K562 (cell line): ENCODE measurements at regions not wholly inside any gene's neighbourhood (a gene's known extent, or its start where the extent isn't known, plus 50 kb on each side); places are given as distances from the start of the nearest gene placed in this dataset.

ENCODE experiments used
- ATAC-seq: fragments of 200-7000 bp; cut with Tn5 transposase; 3 replicates; pipeline ENCODE4 v1.9.1; 2020; ENCODE audit warnings: moderate library complexity
- BruUV-seq: library from RNA; stranded (reverse); fragments of 400-500 nt; replicated peaks from 2 replicates; lab custom pipeline; 2021; lab: Mats Ljungman, UMichigan
- CTCF ChIA-PET: fragments of 300-600 bp; formaldehyde crosslinking; extraction: SDS; loops from one replicate; lab custom pipeline; 2021; ENCODE audit warnings: low intra/inter-chr PET ratio; lab: Yijun Ruan, JAX
- POLR2A ChIA-PET: fragments of 300-600, 350-650 bp; sonication (Branson Sonifier 250); formaldehyde crosslinking; extraction: SDS; loops from one replicate; lab custom pipeline; 2021; ENCODE audit warnings: antibody characterized with exemption, inconsistent platforms; lab: Yijun Ruan, JAX
- DNase-seq, 4 experiments: peaks; one replicate each; pipeline versions ENCODE4 v3.0.0 to v3.0.0-alpha.2; 2011 to 2018; ENCODE audit warnings: low spot score in 3 of 4, mixed read lengths in 3 of 4; ENCODE audit errors: extremely low read depth in 1 of 4
- FAIRE-seq: peaks from 2 replicates; lab custom pipeline; 2011; peaks lifted over from hg19 to GRCh38; lab: Jason Lieb, UNC
- H2AFZ ChIP-seq: 2 replicates; pipeline ENCODE4 v1.6.0; 2011; ENCODE audit warnings: low read depth, low read length, control low read depth, inconsistent platforms
- H3K27ac ChIP-seq: fragments of 200-600 bp; 3 replicates; pipeline ENCODE4 v1.8.0; 2011; ENCODE audit warnings: low read depth, mild to moderate bottlenecking, control low read depth, inconsistent platforms, low read length, moderate library complexity, mixed read lengths; ENCODE audit errors: extremely low read depth
- H3K27me3 ChIP-seq, 2 experiments: fragments of 300-600 bp in 1 of 2; 2 replicates in 1 of 2; 3 replicates in 1 of 2; pipeline versions ENCODE4 v1.6.0 to v1.8.0; 2011; ENCODE audit warnings: inconsistent platforms in 2 of 2, low read length in 2 of 2, mild to moderate bottlenecking in 1 of 2, mixed read lengths in 1 of 2, moderate library complexity in 1 of 2; ENCODE audit not compliant: control insufficient read depth in 2 of 2, insufficient read depth in 2 of 2
- H3K36me3 ChIP-seq: fragments of 300-600 bp; 3 replicates; pipeline ENCODE4 v1.8.0; 2011; ENCODE audit warnings: mild to moderate bottlenecking, low read length, inconsistent platforms; ENCODE audit not compliant: control insufficient read depth, insufficient read depth
- H3K4me1 ChIP-seq, 2 experiments: fragments of 200-600 bp in 1 of 2; replicated peaks in 1 of 2; 2 replicates in 1 of 2; 3 replicates in 1 of 2; pipeline versions ENCODE4 v1.5.1 to v1.8.0; 2011; ENCODE audit warnings: inconsistent platforms in 2 of 2, low read length in 2 of 2, mild to moderate bottlenecking in 1 of 2, mixed read lengths in 1 of 2, moderate library complexity in 1 of 2; ENCODE audit not compliant: control insufficient read depth in 2 of 2, insufficient read depth in 2 of 2
- H3K4me2 ChIP-seq: 2 replicates; pipeline ENCODE4 v1.6.1; 2011; ENCODE audit warnings: low read length, control low read depth, inconsistent platforms, mixed read lengths; ENCODE audit not compliant: insufficient read depth
- H3K4me3 ChIP-seq: fragments of 200-600 bp; sonication (generic), shearing (Covaris generic); 2 replicates; pipeline ENCODE4 v1.5.1; 2016; ENCODE audit warnings: control low read depth, inconsistent platforms
- H3K79me2 ChIP-seq: fragments of 200-600 bp; 3 replicates; pipeline ENCODE4 v1.8.0; 2011; ENCODE audit warnings: low read length, inconsistent platforms; ENCODE audit not compliant: control insufficient read depth, insufficient read depth
- H3K9ac ChIP-seq, 2 experiments: 2 replicates each; pipeline versions ENCODE4 v1.6.0 to v1.6.1; 2011; ENCODE audit warnings: low read depth in 2 of 2, low read length in 2 of 2, control low read depth in 1 of 2, inconsistent platforms in 1 of 2, mild to moderate bottlenecking in 1 of 2, mixed read lengths in 1 of 2; ENCODE audit not compliant: insufficient read depth in 1 of 2
- H3K9me1 ChIP-seq: one replicate; pipeline ENCODE4 v1.6.0; 2011; ENCODE audit warnings: inconsistent platforms, mild to moderate bottlenecking, low read length, moderate library complexity; ENCODE audit not compliant: control insufficient read depth, insufficient read depth
- H3K9me3 ChIP-seq: replicated peaks from 2 replicates; pipeline ENCODE4 v1.5.1; 2011; ENCODE audit warnings: low read depth, low read length, inconsistent platforms; ENCODE audit not compliant: control insufficient read depth, insufficient read depth
- H4K20me1 ChIP-seq: replicated peaks from 2 replicates; pipeline ENCODE4 v1.6.1; 2011; ENCODE audit warnings: low read length, inconsistent platforms, mixed read lengths; ENCODE audit not compliant: control insufficient read depth, insufficient read depth
- CREM ChIP-seq: IDR thresholded peaks from 2 replicates; pipeline ENCODE4 v1.6.1; 2014; ENCODE audit warnings: antibody characterized with exemption, low read depth
- EP400 ChIP-seq: fragments of 450-650 bp; IDR thresholded peaks from 2 replicates; pipeline ENCODE4 v1.6.1; 2017; ENCODE audit warnings: antibody characterized with exemption, mild to moderate bottlenecking, moderate library complexity
- FOXJ3 ChIP-seq: sonication (generic); formaldehyde crosslinking; IDR thresholded peaks from 2 replicates; pipeline ENCODE4 v1.4.0; 2020; ENCODE audit warnings: mild to moderate bottlenecking, missing genetic modification reagents
- GATAD2A ChIP-seq: fragments of 450-650 bp; IDR thresholded peaks from 2 replicates; pipeline ENCODE4 v1.6.1; 2017
- HNRNPK ChIP-seq: fragments of 200-400 bp; formaldehyde crosslinking; IDR thresholded peaks from one replicate; pipeline ENCODE4 v1.6.1; 2018; ENCODE audit warnings: mild to moderate bottlenecking, low read depth, low read length; ENCODE audit not compliant: poor library complexity, severe bottlenecking
- KLF16 ChIP-seq: IDR thresholded peaks from 2 replicates; pipeline ENCODE4 v1.6.1; 2016; ENCODE audit warnings: antibody characterized with exemption
- MXI1 ChIP-seq: IDR thresholded peaks from 2 replicates; pipeline ENCODE4 v1.6.1; 2011; ENCODE audit warnings: low read depth, mild to moderate bottlenecking, improper control_type of control experiment, low read length
- MYBL2 ChIP-seq, 2 experiments: fragments of 450-650 bp in 1 of 2; sonication (generic) in 1 of 2; formaldehyde crosslinking in 1 of 2; IDR thresholded peaks; 2 replicates each; pipeline versions ENCODE4 v1.6.1 to v1.8.1; 2017 to 2022; ENCODE audit warnings: borderline replicate concordance in 1 of 2, inconsistent platforms in 1 of 2, low read depth in 1 of 2, mild to moderate bottlenecking in 1 of 2, missing genetic modification reagents in 1 of 2, moderate library complexity in 1 of 2
- NONO ChIP-seq, 2 experiments: fragments of 200-400 bp in 1 of 2; fragments of 450-650 bp in 1 of 2; formaldehyde crosslinking in 1 of 2; IDR thresholded peaks; 2 replicates each; pipeline ENCODE4 v1.6.1; 2017; ENCODE audit warnings: low read depth in 2 of 2, mild to moderate bottlenecking in 2 of 2, moderate library complexity in 2 of 2, low read length in 1 of 2
- SREBF1 ChIP-seq: fragments of 150-350 bp; IDR thresholded peaks from 2 replicates; pipeline ENCODE4 v1.6.1; 2014; ENCODE audit warnings: antibody characterized with exemption, low read depth, low read length, borderline replicate concordance
- TAL1 ChIP-seq: fragments of 450-650 bp; IDR thresholded peaks from 2 replicates; pipeline ENCODE4 v1.6.1; 2016; ENCODE audit warnings: mild to moderate bottlenecking
- ZNF316 ChIP-seq: fragments of 450-650 bp; IDR thresholded peaks from 2 replicates; pipeline ENCODE4 v1.6.1; 2016
- ZNF699 ChIP-seq: fragments of 250-450 bp; sonication (Bioruptor Pico); IDR thresholded peaks from 2 replicates; pipeline ENCODE4 v1.8.0; 2021; ENCODE audit warnings: mild to moderate bottlenecking, moderate library complexity; ENCODE audit not compliant: insufficient replicate concordance
- WGBS: fragments of 100-300 bp; shearing (Covaris generic); methylation state at CpG from one replicate; pipeline ENCODE4 v1.1.6; 2016; ENCODE audit warnings: low coverage, mixed read lengths; ENCODE audit not compliant: insufficient coverage; ENCODE audit errors: missing lambda C conversion rate; 5-methylcytosine and 5-hydroxymethylcytosine counted together
- in situ Hi-C: fragments of 300-500 bp; cut with MboI; formaldehyde crosslinking; loops from 4 replicates; pipeline ENCODE4 v1.15.0; 2018; ENCODE audit warnings: inconsistent platforms, mixed read lengths
- intact Hi-C: fragments of 100-400 bp; cut with micrococcal nuclease; formaldehyde crosslinking; loops from 2 replicates; pipeline ENCODE4 v1.14.2; 2022
- TF ChIP-seq, protein P1 (sequence below): fragments of 200-400 bp; formaldehyde crosslinking; IDR thresholded peaks from 2 replicates; pipeline ENCODE4 v1.6.1; 2017; ENCODE audit warnings: mild to moderate bottlenecking, low read depth, low read length, moderate library complexity
- TF ChIP-seq, protein P2 (sequence below), 3 experiments: fragments of 200-800 bp in 1 of 3; fragments of 250-450 bp in 1 of 3; fragments of 450-650 bp in 1 of 3; sonication (Bioruptor Pico) in 1 of 3; sonication (Bioruptor generic) in 1 of 3; formaldehyde crosslinking in 1 of 3; IDR thresholded peaks; 2 replicates each; pipeline versions ENCODE4 v1.6.1 to v1.8.0; 2016 to 2022; ENCODE audit warnings: mild to moderate bottlenecking in 2 of 3, missing genetic modification characterization in 2 of 3, missing compliant biosample characterization in 1 of 3, moderate library complexity in 1 of 3

DNA sequence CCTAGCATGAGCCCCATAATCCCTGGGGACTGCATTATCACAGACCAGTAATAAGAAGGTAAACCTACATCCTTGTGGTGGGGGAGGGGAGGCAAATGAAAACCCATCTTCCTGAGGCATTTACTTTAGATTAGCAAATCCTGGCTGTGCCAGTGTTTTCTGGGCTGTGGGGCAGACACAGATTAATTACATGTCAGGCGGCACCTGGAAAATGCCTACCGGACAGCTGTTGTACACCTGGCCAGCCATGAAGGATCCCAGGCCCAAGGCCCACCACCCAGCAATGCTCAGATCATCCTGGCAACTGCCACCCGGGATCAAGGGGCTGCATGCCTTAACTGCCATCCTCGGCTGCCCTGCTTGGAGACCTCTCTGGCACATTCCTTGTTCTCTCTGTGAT, 59.1 kb upstream of the RASA2 start:
- TF ChIP-seq KLF16 (no peak), TAL1 (no peak), CREM (no peak), EP400 (no peak), MXI1 (no peak), GATAD2A (no peak), MYBL2 (IDR thresholded peaks at IDR 0.05; ENCODE audit: low read depth) (no peak), MYBL2 (CRISPR knock-in tag; IDR thresholded peaks at IDR 0.05; ENCODE audit: borderline replicate concordance) (no peak), NONO (IDR thresholded peaks at IDR 0.05; ENCODE audit: low read depth in 2 of 2, low read length in 1 of 2) (no peak), ZNF699 (CRISPR knock-in tag) (no peak), ZNF316 (no peak), SREBF1 (no peak), HNRNPK (no peak), FOXJ3 (CRISPR knock-in tag) (no peak)
- TF ChIP-seq, protein P1, sequence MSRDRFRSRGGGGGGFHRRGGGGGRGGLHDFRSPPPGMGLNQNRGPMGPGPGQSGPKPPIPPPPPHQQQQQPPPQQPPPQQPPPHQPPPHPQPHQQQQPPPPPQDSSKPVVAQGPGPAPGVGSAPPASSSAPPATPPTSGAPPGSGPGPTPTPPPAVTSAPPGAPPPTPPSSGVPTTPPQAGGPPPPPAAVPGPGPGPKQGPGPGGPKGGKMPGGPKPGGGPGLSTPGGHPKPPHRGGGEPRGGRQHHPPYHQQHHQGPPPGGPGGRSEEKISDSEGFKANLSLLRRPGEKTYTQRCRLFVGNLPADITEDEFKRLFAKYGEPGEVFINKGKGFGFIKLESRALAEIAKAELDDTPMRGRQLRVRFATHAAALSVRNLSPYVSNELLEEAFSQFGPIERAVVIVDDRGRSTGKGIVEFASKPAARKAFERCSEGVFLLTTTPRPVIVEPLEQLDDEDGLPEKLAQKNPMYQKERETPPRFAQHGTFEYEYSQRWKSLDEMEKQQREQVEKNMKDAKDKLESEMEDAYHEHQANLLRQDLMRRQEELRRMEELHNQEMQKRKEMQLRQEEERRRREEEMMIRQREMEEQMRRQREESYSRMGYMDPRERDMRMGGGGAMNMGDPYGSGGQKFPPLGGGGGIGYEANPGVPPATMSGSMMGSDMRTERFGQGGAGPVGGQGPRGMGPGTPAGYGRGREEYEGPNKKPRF: no peak
- TF ChIP-seq, protein P2, sequence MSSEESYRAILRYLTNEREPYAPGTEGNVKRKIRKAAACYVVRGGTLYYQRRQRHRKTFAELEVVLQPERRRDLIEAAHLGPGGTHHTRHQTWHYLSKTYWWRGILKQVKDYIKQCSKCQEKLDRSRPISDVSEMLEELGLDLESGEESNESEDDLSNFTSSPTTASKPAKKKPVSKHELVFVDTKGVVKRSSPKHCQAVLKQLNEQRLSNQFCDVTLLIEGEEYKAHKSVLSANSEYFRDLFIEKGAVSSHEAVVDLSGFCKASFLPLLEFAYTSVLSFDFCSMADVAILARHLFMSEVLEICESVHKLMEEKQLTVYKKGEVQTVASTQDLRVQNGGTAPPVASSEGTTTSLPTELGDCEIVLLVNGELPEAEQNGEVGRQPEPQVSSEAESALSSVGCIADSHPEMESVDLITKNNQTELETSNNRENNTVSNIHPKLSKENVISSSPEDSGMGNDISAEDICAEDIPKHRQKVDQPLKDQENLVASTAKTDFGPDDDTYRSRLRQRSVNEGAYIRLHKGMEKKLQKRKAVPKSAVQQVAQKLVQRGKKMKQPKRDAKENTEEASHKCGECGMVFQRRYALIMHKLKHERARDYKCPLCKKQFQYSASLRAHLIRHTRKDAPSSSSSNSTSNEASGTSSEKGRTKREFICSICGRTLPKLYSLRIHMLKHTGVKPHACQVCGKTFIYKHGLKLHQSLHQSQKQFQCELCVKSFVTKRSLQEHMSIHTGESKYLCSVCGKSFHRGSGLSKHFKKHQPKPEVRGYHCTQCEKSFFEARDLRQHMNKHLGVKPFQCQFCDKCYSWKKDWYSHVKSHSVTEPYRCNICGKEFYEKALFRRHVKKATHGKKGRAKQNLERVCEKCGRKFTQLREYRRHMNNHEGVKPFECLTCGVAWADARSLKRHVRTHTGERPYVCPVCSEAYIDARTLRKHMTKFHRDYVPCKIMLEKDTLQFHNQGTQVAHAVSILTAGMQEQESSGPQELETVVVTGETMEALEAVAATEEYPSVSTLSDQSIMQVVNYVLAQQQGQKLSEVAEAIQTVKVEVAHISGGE (CRISPR knock-in tag; IDR thresholded peaks at IDR 0.05): no peak
- no peak for FAIRE-seq
- BruUV-seq: no TSS peak
- peaks cover 16 to 24% of the 10 kb centered on the region in 2 experiments for H3K4me1 ChIP-seq
- WGBS: 94% methylated on average over 4 of the region's 4 CpGs
- H3K27me3 ChIP-seq: no peaks in the 10 kb centered on the region
- no peak for DNase-seq
- peaks cover 20% of the 10 kb centered on the region; the same call in 2 of the 3 replicates for H3K36me3 ChIP-seq
- H3K4me2 ChIP-seq: no peak overlapping the region
- peak overlapping the region in 1 of 2 experiments; percentile 74; a peak in 1 of 4 replicates for H3K9ac ChIP-seq
- CTCF ChIA-PET: no interaction called here
- H3K4me3 ChIP-seq: no peak overlapping the region
- no peak overlapping the region for H3K27ac ChIP-seq
- peaks cover 7% of the 10 kb centered on the region for H3K9me1 ChIP-seq
- no peaks in the 10 kb centered on the region for H4K20me1 ChIP-seq
- ATAC-seq: no peak
- in situ Hi-C loops (no loop called here), intact Hi-C loops (no loop called here)
- H3K9me3 ChIP-seq: no peaks in the 10 kb centered on the region
- H3K79me2 ChIP-seq: no peaks in the 10 kb centered on the region
- no peak overlapping the region for H2AFZ ChIP-seq
- POLR2A ChIA-PET: interaction anchor here (1.7 kb wide), 1 partner anchor 11 kb away, joined by 5 read pairs; no protein-coding TSS in a partner anchor
